HG03280 (cell line): ENCODE measurements at regions not wholly inside any gene's neighbourhood (a gene's known extent, or its start where the extent isn't known, plus 50 kb on each side); places are given as distances from the start of the nearest gene placed in this dataset.
A peak's percentile ranks its signal among the peaks of the same experiment; 100 is the strongest.
"Not testable (repeated sequence)": the region's sequence is repeated elsewhere in the genome, so short reads cannot be mapped to it uniquely, and the experiment has no call there.

Experiments used
- ATAC-seq: cut with Tn5 transposase; IDR thresholded peaks from one replicate; pipeline ENCODE4 v1.9.1; 2021; ENCODE audit warnings: mild to moderate bottlenecking, moderate library complexity; ENCODE audit not compliant: unreplicated experiment

- ATAC-seq, result no peak
Observed at GRCh38 chr4:161329852-161330251, 833.9 kb downstream of the FSTL5 start.

GRCh38 chr4:161321706-161322105, 842.1 kb downstream of the FSTL5 start:
- no peak for ATAC-seq

DNA sequence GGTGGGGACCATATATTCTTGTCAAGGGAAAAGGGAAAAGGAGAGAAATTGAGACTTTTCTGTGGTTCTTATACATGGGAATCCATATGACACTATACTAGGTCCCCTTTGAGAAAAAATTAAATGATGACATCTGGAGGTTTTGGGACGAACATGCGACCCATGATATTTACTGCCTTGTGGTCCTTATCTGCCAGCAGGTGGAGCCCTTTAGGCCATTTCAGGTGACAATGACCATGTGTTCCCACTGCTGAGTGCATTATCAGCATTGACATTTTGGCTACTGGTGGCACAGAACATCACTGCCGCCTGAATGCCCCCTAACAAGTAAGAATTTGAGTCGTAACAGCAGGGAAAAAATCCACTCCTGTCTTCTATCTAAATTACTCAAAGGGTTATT, 843.4 kb downstream of the FSTL5 start:
- ATAC-seq, result peak; percentile 62

- ATAC-seq, result no peak
Observed at GRCh38 chr4:161317000-161317399, 846.8 kb downstream of the FSTL5 start.

- ATAC-seq, result no peak
Observed at GRCh38 chr4:161314371-161314770, 849.4 kb downstream of the FSTL5 start.

- ATAC-seq, result no peak
Observed at GRCh38 chr4:161303551-161303950, 860.2 kb downstream of the FSTL5 start.

GRCh38 chr4:161291222-161291621, 872.6 kb downstream of the FSTL5 start:
- no peak for ATAC-seq

- no peak for ATAC-seq
Observed at GRCh38 chr4:161287678-161288352, 876.0 kb downstream of the FSTL5 start.

DNA sequence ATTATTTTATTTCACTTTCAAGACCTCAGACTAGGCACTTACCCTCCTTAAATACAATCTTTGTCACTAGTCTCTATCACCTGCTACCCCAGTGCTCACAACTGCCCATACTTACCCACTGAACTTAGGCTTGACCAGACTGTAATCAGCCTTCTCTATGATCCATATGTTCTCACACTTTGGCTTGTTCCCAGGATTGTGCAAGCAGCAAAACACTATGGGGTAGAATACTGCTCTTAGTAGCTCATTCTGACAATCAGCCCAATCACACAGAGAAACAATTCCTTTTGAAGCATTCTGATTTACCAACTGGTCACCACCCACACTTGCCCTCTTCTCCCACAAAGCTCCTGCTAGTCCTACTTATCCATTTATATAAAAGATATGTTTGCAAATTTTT, 878.3 kb downstream of the FSTL5 start:
- ATAC-seq, result no peak

DNA sequence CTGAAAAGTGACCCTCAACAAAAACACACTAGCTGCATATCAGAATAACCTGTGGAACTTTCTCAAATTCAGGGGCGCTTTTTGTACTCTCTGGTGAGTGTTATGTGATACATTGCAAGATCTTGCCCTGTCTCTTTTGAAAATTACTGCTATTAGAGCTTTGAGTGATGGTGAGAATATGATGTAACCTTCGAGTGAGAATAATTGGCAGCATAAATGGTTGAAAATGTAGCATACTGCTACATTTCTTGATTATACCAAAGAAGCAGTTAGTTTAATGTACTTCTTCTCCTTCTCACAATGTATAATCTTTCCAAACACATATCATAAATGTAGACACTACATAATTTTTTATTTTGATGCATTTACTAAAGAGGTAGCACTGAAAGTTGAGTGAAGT, 882.9 kb downstream of the FSTL5 start:
- no peak for ATAC-seq

- ATAC-seq, result no peak
Observed at GRCh38 chr4:161279095-161279494, 884.7 kb downstream of the FSTL5 start.

DNA sequence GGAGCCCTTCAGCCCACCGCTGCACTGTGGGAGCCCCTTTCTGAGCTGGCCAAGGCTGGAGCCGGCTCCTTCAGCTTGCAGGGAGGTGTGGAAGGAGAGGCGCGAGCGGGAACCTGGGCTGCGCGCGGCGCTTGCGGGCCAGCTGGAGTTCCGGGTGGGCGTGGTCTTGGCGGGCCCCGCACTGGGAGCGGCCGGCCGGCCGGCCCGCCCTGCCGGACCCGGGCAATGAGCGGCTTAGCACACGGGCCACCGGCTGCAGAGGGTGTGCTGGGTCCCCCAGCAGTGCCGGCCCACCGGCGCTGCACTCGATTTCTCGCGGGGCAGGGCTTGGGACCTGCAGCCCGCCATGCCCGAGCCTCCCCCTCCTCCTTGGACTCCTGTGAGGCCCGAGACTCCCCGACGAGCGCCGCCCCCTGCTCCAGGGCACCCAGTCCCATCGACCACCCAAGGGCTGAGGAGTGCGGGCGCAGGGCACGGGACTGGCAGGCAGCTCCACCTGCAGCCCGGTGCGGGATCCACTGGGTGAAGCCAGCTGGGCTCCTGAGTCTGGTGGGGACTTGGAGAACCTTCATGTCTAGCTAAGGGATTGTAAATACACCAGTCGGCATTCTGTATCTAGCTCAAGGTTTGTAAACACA, 886.5 kb downstream of the FSTL5 start:
- ATAC-seq, result not testable (repeated sequence)

DNA sequence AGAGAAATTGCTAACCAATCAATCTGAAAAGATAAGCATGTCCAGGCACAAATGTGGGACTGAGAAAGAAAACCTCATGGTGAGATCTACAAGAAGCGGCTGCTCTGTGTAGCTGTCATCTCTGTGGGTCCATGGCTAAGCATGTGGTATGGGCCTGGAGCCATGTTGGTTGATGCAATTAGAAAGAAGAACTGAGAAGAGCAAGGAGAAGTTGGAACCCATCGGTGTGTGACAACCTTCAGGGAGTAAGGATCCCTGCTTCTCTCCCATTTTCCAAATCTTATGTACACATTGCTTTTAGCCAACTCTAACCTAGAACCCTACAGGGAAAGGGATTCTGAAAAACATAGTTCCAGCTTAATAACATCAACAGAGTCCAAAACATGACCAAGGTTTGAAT, 890.2 kb downstream of the FSTL5 start:
- no peak for ATAC-seq

GRCh38 chr4:161260819-161261218, 903.0 kb downstream of the FSTL5 start:
- no peak for ATAC-seq

DNA sequence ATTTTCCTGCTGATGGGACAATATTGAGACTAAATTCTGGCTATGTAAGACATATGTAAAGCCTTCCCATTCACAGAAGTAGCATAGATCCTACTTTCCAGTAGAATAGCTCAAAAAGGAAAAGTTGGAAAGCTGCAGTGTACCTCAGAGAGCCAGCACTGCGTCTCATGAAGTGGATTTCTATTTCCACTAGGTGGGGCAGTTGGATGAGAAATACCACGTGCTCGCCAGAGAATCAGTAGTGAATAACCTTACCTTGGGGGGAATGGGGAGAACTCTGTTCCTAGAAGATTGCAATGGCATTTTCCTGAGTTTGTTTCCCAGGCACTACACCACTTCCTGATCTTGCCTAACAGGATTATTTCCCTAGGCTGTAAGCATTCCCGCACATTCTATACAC, 907.1 kb downstream of the FSTL5 start:
- no peak for ATAC-seq

- no peak for ATAC-seq
Observed at GRCh38 chr4:161256172-161256571, 907.6 kb downstream of the FSTL5 start.

DNA sequence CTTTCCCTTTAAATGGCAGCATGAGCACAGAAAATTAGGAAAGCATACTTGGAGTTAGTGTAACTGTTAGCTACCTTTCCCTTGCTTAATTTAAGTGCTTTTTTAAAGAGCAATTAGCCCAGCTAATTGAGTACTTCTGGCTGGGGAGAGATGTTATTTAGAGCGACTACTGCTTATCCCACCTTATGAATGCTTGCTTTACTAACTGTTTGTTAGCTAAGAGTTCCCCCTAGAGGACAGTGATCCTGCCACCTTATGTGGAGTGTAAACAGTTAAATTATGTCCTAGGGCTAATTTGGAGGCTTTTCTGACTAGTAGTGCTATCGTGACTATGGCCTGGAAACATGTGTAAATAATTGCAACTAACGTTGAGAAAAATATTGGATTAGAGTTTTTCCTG, 909.4 kb downstream of the FSTL5 start:
- ATAC-seq, result no peak

- peak; percentile 71 for ATAC-seq
Observed at GRCh38 chr4:161252520-161253141, 911.2 kb downstream of the FSTL5 start.

GRCh38 chr4:161249779-161250440, 913.9 kb downstream of the FSTL5 start:
- ATAC-seq, result no peak

DNA sequence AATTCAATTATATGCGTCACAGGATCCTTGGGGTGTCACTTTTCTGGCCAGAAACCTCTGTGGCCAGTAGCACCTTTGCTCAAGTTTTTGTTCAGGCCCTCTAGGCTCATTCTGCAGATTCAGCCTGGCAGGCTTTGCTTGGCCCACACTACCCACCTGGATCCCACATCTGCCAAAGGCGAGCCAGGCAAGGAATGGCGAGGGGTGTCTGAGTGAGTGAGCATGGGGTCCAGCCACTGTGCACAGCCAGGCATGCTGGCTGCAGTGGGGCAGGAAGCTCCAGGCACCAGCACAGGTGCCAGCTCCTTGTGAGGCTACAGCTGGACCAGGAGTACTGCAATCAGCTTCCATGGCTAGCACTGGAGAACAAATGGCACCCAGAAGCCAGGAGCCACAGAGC, 914.9 kb downstream of the FSTL5 start:
- no peak for ATAC-seq

GRCh38 chr4:161247831-161248230, 916.0 kb downstream of the FSTL5 start:
- no peak for ATAC-seq

DNA sequence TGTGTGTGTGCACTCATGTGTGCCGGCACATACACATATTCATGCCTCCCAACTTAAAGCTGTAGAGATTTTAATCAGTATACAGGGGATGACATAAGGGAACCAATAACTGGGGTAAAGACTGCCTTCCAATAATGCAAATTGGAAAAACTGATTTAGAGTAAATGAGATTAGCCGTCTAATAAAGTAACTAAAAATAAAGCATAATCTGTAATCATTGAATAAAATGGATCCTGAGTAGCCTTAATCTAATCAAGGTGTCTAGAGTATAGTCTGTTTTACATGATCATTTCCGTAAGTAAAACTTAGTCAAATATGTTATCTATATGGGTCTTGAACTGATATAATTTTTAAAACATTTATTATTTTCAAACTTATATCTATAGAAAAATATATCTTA, 925.8 kb downstream of the FSTL5 start:
- no peak for ATAC-seq
